Bone marrow (tissue), 2 donors: ENCODE measurements at regions not wholly inside any gene's neighbourhood (a gene's known extent, or its start where the extent isn't known, plus 50 kb on each side); places are given as distances from the start of the nearest gene placed in this dataset.
"Not testable (repeated sequence)": the region's sequence is repeated elsewhere in the genome, so short reads cannot be mapped to it uniquely, and the experiment has no call there.

Experiments used
- DNase-seq, 2 donors: peaks; one replicate each; lab custom pipeline; 2025; lab: John Stamatoyannopoulos, UW

- DNase-seq: no peak
Observed at GRCh38 chr2:82797469-82797868, 1661.6 kb downstream of the SUCLG1 start.

DNA sequence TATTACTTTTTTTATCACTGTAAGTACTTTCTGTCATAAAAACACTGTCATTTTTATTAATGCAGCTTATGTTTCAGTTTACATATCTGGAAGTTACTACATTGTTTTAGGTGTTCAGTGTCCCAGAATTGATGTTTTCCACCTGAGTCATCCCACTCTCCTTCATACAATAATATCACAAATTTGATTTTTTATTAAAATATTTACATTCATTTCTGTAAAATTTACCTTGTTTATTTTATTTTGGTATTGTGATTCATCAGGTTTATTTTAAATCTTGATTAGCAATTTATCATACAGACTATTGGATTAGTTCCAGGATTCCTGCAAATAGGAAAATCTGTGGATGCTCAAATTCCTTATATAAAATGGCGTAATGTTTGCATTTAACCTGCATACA is 1662.9 kb downstream of the SUCLG1 start:
- DNase-seq: no peak

DNA sequence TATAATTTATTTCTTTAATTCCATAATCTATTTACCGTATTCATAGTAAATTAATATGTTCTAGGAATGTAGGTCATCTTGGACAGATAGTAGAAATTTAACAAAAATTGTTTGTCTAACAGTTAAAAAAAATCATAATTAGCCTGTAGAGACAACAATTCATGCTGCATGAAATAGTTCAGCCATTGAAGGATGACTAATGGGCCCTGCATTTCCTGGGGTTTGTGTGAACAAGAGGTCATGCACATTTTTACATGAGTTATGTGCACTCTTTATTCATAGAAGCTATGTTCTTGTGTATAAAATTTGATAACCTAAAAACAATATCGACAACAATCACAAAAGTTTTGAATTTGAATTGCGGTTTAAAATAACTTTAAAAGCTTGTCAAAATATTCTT is 1663.6 kb downstream of the SUCLG1 start:
- no peak for DNase-seq

- DNase-seq: no peak
Observed at GRCh38 chr2:82793711-82794435, 1665.2 kb downstream of the SUCLG1 start.

DNA sequence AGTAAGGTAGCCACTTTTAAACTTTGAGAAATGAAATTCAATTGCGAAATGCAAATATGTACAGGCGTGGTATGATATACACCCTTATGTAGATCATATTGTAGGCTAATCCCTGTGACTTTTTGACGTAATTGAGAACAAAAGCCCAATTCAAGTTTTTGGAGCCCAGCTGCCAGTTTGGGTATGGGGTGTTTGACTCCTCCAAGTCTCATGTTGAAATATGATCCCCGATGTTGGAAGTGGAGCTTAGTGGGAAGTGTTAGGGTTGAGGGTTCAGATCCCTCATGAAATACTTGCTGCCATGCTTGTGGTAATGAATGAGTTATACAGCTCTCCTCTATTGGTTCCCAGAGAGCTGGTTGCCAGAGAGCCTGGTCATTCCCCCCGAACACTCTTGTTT is 1666.8 kb downstream of the SUCLG1 start:
- no peak for DNase-seq

GRCh38 chr2:82790206-82791021 is 1668.7 kb downstream of the SUCLG1 start:
- DNase-seq: no peak

- DNase-seq: no peak
Observed at GRCh38 chr2:82789851-82790205, 1669.3 kb downstream of the SUCLG1 start.

DNA sequence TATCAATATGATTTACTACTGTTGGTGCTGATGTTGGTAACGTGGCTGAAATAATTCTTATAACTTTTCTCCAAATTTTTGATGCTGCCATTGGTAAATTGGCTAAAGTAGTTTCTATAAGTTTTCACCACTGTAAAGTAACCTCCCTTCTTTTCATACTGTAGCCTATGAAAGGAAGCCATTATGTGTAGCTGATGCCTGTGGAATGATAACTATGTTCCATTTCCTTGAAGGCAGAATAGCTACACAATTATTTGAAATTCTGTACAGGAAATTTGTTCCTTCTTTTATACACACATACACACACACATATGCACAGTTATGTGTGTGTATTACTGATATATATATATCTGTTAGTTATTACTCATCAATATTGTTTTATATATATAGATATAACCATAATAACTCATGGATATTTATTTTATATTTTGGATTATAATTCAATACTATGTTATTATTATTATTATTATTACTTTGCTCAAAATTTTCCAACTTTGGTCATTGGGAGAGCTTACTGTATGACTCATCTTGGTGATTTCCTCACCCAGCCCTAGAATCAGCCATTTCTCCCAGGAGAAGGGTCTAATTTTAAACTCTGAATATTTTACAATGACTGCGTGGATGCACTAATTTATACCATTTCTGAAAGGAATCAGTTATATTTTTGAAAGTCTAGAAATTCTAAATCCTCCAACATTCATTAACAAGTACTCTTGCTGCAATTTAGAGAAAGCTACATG is 1677.7 kb downstream of the SUCLG1 start:
- DNase-seq: no peak

DNA sequence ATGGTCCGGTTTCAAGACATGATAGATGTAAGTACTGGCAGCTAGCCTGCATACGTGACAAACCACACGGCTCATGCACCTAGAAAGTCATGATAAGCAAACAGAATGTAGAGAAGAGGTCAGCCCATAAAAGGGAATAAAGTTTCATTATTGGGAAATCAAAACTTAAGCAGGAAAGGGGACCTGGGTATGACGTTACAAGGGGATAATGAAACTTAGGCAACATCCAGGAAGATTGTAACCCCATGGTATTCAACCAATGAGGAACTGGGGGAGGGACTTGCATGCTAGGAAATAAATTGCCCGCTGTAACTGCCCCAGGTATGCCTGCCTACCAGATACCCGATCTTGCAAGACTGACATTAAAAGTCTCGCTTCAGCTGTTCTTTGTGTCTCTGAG is 1679.0 kb downstream of the SUCLG1 start:
- DNase-seq: no peak

DNA sequence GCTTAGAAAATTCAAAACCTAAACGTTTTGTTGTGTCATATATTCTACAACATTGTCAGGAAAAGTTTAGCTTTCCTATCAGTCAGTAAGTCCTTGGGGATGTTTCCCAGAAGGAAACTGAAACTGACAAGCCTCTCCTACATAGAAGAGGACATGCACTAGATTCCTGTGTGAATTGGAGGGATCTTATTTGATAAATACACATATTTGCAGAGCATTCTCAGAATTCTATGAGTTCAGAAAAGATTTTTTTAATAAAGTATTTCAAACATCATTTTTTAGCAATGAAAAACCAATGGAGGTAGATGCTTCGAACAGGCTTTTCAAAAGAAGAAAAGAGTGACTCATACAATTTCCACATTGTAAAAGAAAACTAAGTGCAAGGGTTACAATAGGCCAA is 1706.7 kb downstream of the SUCLG1 start:
- no peak for DNase-seq

DNA sequence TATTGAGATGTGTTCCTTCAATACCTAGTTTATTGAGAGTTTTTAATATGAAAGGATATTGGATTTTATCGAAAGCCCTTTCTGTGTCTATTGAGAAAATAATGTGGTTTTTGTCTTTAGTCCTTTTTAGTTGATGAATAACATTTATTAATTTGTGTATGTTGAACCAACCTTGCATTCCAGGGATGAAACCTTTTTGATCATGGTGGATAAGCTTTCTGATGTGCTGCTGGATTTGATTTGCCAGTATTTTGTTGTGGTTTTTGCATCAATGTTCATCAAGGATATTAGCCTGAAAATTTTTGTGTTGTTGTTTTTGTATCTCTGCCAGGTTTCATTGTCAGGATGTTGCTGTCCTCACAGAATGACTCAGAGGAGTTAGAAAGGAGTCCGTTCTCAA is 1710.4 kb downstream of the SUCLG1 start:
- DNase-seq: no peak

DNA sequence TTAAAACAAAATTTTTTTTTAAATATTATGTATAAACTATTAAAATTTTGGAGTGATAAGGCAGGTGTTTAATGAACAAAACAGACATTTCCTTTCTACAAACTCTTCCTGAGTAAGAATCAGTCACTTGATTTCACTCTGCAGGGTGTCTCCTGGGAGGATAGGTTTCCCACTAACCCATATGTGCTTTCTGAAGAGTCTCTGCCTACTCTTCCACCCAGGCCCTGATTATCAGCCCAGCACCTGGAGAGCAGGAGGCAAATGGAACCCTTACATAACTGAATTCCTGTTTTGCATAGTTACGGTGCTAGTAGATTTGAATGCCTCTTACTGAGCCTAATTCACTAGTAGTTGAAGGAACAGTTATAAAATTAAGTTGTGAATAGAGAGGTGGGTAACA is 1718.6 kb downstream of the SUCLG1 start:
- DNase-seq: no peak

GRCh38 chr2:82737965-82738364 is 1721.1 kb downstream of the SUCLG1 start:
- DNase-seq: not testable (repeated sequence)

DNA sequence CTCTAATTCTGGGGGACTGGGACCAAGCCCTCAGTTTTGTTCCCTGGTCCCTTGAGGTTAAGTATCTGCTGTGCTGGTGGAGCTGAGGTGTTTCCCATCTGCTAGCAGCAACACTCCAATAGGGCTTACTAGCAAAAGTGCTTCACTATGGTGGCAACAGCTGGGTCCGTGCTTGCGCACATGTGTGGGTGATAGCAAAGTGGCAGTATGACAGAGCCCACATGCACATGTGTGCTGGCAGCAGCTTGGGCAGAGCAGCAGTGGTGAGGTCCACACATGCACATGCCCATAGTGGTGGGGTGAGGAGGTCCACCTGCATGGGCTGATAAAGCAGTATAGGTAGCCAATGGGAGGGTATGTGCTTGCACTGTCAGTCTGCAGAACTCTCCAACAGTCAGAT is 1723.7 kb downstream of the SUCLG1 start:
- DNase-seq: no peak

GRCh38 chr2:82731824-82732223 is 1727.3 kb downstream of the SUCLG1 start:
- no peak for DNase-seq

DNA sequence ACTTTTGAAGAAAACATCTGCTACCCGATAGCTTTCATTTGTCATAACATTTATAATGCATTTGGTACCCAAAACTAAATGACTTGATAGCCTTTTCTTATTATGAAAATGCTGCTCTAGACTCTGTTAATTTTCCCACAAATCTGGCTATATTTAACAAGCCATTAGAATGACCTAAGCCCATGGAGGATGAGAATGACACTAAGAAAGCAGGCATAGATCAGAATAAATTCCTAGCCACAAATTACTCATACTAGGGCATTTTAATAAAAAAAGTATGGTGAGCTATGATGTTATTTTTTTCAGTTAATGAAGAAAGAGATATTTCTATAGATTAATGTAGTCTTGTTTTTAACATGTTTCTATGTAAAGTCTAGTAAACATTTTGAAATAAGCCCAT is 1728.3 kb downstream of the SUCLG1 start:
- DNase-seq: no peak

GRCh38 chr2:82728090-82728489 is 1731.0 kb downstream of the SUCLG1 start:
- no peak for DNase-seq

DNA sequence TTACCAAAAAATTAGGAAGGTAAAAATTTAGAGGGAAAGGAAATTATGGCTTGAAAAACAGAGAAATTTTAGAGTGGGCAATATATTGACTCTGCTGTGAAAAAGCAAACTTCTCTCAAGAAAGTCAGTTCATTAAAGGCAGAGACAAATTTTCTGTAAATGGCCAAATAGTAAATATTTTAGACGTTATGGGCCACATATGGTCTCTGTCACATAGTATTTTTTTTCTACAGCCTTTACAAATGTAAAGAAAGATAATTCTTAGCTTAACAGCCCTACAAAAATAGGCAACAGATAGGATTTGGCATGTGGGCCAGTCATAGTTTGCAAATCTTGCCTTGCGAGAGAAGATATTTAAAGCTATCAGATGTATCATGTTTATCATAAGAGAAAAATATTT is 1750.4 kb downstream of the SUCLG1 start:
- no peak for DNase-seq

DNA sequence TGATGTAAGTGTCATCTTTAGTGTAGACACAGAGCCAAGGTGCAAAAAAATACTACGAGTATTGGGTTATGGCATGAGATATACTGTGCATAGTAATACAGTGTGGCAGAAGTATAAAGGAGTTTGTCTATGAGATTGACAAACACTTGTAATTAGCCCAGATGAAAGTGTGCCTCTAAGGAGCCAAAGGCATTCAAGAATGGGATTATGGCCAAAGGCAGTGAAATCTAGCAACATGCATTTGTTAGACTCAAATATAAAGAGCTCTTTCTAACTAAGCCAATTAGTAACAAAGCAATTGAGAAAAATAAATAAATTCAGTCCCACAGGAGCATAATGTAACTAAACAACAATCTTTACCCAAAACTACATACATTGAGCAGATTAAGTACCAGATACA is 1761.8 kb downstream of the SUCLG1 start:
- DNase-seq: no peak

DNA sequence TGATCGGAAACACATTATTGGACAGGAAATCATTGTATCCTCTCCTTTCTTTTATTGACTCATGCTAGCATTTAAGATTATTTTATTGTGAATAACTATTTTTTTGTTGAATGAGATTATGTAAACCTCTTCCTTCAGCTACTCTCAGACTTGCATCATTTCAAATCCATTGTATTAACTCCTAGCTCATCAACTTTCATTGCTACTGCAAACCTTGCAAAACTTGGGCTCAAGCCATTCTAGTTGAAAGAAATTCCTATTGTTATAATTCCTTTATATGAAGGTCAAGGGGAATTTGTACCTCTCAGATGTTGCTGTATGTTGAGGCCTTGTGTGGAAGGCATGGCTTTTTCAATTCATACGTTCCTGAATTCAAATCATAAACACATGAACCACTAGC is 1764.6 kb downstream of the SUCLG1 start:
- DNase-seq: no peak

DNA sequence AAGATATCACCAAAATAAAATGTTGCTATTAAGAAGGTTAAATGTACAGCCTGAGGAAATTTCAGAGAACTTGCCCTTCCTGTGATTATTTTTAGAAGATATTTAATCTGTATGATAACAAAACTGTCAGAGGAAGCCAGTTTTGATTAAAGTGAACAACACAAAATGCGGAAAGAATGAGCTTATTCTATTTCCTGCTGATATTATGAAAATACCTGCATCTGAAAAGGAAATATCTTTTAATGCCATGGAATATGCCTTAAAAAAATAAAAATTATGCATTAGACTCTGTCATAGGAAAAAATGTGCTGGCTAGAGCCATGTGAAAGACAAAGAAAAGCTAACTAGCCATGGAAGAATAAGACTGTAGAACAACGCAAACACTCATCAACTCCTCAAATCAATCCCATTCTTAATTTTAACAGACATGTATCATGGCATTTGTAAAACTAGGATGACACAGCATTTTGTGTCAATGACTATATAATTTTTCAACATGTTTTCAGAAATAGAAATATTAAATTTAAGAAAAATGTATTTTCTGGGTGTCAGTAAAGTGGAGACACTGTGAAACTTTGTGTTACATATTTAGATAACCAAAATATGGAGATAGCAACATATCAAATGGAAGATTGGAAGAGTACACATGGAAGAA is 1768.2 kb downstream of the SUCLG1 start:
- DNase-seq: no peak

GRCh38 chr2:82675186-82675585 is 1783.9 kb downstream of the SUCLG1 start:
- no peak for DNase-seq
